Liver (tissue), 3 donors: ENCODE measurements at regions not wholly inside any gene's neighbourhood (a gene's known extent, or its start where the extent isn't known, plus 50 kb on each side); places are given as distances from the start of the nearest gene placed in this dataset.

ENCODE experiments used
- FOXA1 ChIP-seq: IDR thresholded peaks from 2 replicates; pipeline ENCODE4 v1.6.1; 2016; ENCODE audit warnings: antibody characterized with exemption
- GABPA ChIP-seq, 2 donors: IDR thresholded peaks in 1 of 2; conservative IDR thresholded peaks in 1 of 2; 2 replicates each; pipeline ENCODE4 v1.6.1; 2016; ENCODE audit warnings: antibody characterized with exemption in 2 of 2, mild to moderate bottlenecking in 1 of 2, moderate library complexity in 1 of 2
- JUND ChIP-seq, 2 donors: IDR thresholded peaks; 2 replicates each; pipeline ENCODE4 v1.6.1; 2016; ENCODE audit warnings: antibody characterized with exemption in 2 of 2
- RAD21 ChIP-seq, 2 donors: IDR thresholded peaks; 2 replicates each; pipeline ENCODE4 v1.6.1; 2016; ENCODE audit warnings: antibody characterized with exemption in 2 of 2, mild to moderate bottlenecking in 2 of 2
- SP1 ChIP-seq: IDR thresholded peaks from 2 replicates; pipeline ENCODE4 v1.6.1; 2018; ENCODE audit warnings: antibody characterized with exemption, mild to moderate bottlenecking
- TAF1 ChIP-seq: conservative IDR thresholded peaks from 2 replicates; pipeline ENCODE4 v1.6.1; 2016; ENCODE audit warnings: antibody characterized with exemption, mild to moderate bottlenecking
- YY1 ChIP-seq: IDR thresholded peaks from 2 replicates; pipeline ENCODE4 v1.6.1; 2016; ENCODE audit warnings: antibody characterized with exemption, mild to moderate bottlenecking
- TF ChIP-seq, protein P1 (sequence below): IDR thresholded peaks from 2 replicates; pipeline ENCODE4 v1.6.1; 2016; ENCODE audit warnings: antibody characterized with exemption
- TF ChIP-seq, protein P2 (sequence below): fragments of 150-350 bp; IDR thresholded peaks from 2 replicates; pipeline ENCODE4 v1.5.1; 2017; ENCODE audit warnings: improper control_type of control experiment, low read depth, low read length; ENCODE audit not compliant: missing input control
- TF ChIP-seq, protein P3 (sequence below): IDR thresholded peaks from 2 replicates; pipeline ENCODE4 v1.6.1; 2016; ENCODE audit warnings: antibody characterized with exemption
- TF ChIP-seq, protein P4 (sequence below): IDR thresholded peaks from 2 replicates; pipeline ENCODE4 v1.6.1; 2016; ENCODE audit warnings: antibody characterized with exemption, mild to moderate bottlenecking
- donor health status: healthy.
- donor health status: healthy.

DNA sequence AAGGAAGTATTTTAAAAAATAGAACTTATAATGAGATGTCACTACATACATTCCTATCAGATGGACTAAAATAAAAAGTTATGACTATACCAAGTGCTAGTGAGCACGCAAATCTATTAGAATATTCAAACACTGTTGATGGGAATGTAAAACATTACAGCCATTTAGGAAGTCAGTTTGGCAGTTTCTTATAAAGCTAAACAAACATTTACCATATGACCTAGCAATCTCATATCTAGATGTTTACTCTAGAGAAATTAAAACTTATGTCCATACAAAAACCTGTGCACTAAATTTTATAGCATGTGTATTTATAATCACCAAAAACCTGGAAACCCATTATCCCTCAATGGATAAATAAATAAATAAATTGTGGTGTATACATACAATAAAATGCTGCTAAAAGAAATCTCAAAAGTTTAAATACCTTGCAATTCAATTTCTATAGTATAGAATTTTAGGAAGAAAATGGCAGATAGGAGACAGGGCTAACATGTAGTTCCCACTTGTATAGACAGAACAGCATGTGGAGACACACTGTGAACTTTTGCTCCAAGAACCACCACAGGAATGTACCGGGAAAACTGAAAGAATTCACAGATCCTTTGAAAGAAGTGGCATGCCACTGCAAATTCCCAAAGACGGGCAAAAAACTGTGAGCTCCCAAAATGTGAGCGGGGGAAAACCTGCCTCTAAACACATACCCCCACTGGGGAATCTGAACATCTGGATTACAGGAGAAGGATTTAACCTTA, 174.6 kb upstream of the SPEF2 start:
- TF ChIP-seq, protein P1, sequence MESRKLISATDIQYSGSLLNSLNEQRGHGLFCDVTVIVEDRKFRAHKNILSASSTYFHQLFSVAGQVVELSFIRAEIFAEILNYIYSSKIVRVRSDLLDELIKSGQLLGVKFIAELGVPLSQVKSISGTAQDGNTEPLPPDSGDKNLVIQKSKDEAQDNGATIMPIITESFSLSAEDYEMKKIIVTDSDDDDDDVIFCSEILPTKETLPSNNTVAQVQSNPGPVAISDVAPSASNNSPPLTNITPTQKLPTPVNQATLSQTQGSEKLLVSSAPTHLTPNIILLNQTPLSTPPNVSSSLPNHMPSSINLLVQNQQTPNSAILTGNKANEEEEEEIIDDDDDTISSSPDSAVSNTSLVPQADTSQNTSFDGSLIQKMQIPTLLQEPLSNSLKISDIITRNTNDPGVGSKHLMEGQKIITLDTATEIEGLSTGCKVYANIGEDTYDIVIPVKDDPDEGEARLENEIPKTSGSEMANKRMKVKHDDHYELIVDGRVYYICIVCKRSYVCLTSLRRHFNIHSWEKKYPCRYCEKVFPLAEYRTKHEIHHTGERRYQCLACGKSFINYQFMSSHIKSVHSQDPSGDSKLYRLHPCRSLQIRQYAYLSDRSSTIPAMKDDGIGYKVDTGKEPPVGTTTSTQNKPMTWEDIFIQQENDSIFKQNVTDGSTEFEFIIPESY = no peak
- TF ChIP-seq, protein P2, sequence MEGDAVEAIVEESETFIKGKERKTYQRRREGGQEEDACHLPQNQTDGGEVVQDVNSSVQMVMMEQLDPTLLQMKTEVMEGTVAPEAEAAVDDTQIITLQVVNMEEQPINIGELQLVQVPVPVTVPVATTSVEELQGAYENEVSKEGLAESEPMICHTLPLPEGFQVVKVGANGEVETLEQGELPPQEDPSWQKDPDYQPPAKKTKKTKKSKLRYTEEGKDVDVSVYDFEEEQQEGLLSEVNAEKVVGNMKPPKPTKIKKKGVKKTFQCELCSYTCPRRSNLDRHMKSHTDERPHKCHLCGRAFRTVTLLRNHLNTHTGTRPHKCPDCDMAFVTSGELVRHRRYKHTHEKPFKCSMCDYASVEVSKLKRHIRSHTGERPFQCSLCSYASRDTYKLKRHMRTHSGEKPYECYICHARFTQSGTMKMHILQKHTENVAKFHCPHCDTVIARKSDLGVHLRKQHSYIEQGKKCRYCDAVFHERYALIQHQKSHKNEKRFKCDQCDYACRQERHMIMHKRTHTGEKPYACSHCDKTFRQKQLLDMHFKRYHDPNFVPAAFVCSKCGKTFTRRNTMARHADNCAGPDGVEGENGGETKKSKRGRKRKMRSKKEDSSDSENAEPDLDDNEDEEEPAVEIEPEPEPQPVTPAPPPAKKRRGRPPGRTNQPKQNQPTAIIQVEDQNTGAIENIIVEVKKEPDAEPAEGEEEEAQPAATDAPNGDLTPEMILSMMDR = no peak
- TF ChIP-seq SP1 = no peak
- TF ChIP-seq TAF1 = no peak
- no peak for TF ChIP-seq FOXA1
- TF ChIP-seq, protein P3, sequence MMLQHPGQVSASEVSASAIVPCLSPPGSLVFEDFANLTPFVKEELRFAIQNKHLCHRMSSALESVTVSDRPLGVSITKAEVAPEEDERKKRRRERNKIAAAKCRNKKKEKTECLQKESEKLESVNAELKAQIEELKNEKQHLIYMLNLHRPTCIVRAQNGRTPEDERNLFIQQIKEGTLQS = no peak
- no peak for TF ChIP-seq RAD21 (IDR thresholded peaks at IDR 0.05)
- no peak for TF ChIP-seq YY1
- no peak for TF ChIP-seq GABPA (IDR thresholded peaks at IDR 0.05 in 1 of 2, conservative IDR thresholded peaks at IDR 0.05 in 1 of 2)
- TF ChIP-seq JUND (IDR thresholded peaks at IDR 0.05) = no peak
- TF ChIP-seq, protein P4, sequence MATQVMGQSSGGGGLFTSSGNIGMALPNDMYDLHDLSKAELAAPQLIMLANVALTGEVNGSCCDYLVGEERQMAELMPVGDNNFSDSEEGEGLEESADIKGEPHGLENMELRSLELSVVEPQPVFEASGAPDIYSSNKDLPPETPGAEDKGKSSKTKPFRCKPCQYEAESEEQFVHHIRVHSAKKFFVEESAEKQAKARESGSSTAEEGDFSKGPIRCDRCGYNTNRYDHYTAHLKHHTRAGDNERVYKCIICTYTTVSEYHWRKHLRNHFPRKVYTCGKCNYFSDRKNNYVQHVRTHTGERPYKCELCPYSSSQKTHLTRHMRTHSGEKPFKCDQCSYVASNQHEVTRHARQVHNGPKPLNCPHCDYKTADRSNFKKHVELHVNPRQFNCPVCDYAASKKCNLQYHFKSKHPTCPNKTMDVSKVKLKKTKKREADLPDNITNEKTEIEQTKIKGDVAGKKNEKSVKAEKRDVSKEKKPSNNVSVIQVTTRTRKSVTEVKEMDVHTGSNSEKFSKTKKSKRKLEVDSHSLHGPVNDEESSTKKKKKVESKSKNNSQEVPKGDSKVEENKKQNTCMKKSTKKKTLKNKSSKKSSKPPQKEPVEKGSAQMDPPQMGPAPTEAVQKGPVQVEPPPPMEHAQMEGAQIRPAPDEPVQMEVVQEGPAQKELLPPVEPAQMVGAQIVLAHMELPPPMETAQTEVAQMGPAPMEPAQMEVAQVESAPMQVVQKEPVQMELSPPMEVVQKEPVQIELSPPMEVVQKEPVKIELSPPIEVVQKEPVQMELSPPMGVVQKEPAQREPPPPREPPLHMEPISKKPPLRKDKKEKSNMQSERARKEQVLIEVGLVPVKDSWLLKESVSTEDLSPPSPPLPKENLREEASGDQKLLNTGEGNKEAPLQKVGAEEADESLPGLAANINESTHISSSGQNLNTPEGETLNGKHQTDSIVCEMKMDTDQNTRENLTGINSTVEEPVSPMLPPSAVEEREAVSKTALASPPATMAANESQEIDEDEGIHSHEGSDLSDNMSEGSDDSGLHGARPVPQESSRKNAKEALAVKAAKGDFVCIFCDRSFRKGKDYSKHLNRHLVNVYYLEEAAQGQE = no peak
